MG63 (cell line): ENCODE measurements at regions not wholly inside any gene's neighbourhood (a gene's known extent, or its start where the extent isn't known, plus 50 kb on each side); places are given as distances from the start of the nearest gene placed in this dataset.

Source experiments
- DNase-seq: peaks from one replicate; pipeline ENCODE4 v3.0.0-alpha.2; 2020
- H3K27me3 ChIP-seq: fragments of 250-450 bp; sonication (Bioruptor Pico); 2 replicates; pipeline ENCODE4 v1.5.1; 2020; ENCODE audit warnings: mild to moderate bottlenecking, moderate library complexity
- H3K36me3 ChIP-seq: fragments of 250-450 bp; sonication (Bioruptor Pico); 2 replicates; pipeline ENCODE4 v1.5.1; 2020; ENCODE audit warnings: mild to moderate bottlenecking, moderate library complexity
- H3K4me3 ChIP-seq: fragments of 250-450 bp; sonication (Bioruptor Pico); 2 replicates; pipeline ENCODE4 v1.5.1; 2020; ENCODE audit warnings: mild to moderate bottlenecking, moderate library complexity
- H3K9me3 ChIP-seq: fragments of 250-450 bp; sonication (Bioruptor Pico); 2 replicates; pipeline ENCODE4 v1.5.1; 2020; ENCODE audit warnings: mild to moderate bottlenecking, moderate library complexity

DNA sequence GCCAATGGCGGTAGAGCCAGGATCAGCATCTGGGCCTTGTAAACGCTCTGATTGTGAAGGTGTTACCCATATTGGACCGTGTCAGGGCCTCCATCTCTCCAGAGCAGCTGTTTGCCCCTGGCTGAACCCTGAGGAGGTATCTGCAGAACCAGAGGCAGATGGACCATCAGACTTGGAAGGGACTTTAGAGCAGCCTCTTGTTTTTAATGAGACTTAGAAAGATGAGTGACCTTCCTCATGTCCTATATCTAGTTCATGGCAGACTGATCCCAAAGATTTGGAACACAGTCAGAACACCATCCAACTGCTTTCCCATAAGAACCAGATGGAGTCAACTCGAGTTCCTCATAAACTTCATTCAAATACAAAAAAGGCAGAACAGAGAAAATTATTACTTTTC, 135.1 kb upstream of the MSX1 start:
- H3K4me3 ChIP-seq, result no peak overlapping the region
- no peaks in the 10 kb centered on the region for H3K27me3 ChIP-seq
- no peaks in the 10 kb centered on the region for H3K36me3 ChIP-seq
- 0 out of 2 replicates have a peak, but pooled peaks cover 5% of the 10 kb centered on the region for H3K9me3 ChIP-seq
- no peak for DNase-seq

DNA sequence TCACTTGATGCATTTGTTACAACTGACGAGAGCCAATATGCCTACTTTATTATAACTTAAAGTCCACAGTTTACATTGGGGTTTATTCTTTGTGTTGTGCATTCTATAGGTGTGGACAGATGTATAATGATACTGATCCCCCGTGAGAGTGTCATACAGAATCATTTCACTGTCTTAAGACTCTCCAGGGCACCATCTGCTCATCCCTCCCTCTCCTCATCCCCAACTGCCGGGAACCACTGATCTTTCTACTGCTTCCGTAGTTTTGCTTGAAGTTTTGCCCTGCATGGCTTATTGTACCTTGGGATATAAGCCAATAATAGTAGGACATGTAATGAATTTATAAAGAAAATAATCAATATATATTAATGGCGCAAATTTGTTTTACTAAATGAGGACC, 137.8 kb upstream of the MSX1 start:
- H3K9me3 ChIP-seq, result 0 out of 2 replicates have a peak, but pooled peaks cover 5% of the 10 kb centered on the region
- no peak overlapping the region for H3K4me3 ChIP-seq
- no peaks in the 10 kb centered on the region for H3K27me3 ChIP-seq
- H3K36me3 ChIP-seq, result no peaks in the 10 kb centered on the region
- no peak for DNase-seq

DNA sequence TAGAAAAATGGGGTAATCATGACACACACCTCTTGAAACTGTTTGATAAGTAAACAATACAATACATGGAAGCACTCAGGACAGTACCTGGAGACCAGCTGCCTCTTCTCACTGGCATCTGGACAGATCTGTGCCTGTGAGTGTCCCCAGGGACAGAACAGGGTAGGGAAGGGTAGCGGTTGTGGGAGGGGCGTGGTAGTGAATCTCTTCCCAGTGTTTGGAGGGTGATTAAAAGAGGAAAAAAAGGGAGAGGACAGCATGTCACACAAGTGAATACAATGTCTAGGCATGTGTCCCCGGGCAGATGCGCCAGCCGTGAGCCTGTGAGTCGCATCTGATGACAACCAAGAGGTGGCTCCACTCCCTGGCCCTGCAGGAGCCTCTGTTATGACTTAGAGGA, 138.8 kb upstream of the MSX1 start:
- DNase-seq, result no peak
- H3K36me3 ChIP-seq, result no peaks in the 10 kb centered on the region
- H3K9me3 ChIP-seq, result 0 out of 2 replicates have a peak, but pooled peaks cover 1% of the 10 kb centered on the region
- no peak overlapping the region for H3K4me3 ChIP-seq
- no peaks in the 10 kb centered on the region for H3K27me3 ChIP-seq

DNA sequence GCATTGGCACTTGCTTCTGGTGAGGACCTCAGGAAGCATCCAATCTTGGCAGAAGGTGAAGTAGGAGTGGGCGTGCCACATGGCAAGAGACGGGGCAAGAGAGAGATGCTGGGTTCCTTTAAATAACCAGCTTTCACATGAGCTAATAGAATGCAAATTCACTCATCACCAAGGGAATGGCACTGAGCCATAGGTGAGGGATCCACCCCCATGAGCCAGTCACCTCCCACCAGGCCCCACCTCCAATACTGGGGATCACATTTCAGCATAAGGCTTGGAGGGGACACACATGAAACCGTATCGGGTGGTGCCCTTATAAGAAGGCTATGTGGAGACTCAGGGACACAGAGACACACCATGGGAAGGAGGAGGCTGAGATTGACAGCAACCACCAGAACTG, 140.0 kb upstream of the MSX1 start:
- Histone ChIP-seq H3K9me3 (no peaks in the 10 kb centered on the region), H3K27me3 (no peaks in the 10 kb centered on the region)
- DNase-seq, result no peak

DNA sequence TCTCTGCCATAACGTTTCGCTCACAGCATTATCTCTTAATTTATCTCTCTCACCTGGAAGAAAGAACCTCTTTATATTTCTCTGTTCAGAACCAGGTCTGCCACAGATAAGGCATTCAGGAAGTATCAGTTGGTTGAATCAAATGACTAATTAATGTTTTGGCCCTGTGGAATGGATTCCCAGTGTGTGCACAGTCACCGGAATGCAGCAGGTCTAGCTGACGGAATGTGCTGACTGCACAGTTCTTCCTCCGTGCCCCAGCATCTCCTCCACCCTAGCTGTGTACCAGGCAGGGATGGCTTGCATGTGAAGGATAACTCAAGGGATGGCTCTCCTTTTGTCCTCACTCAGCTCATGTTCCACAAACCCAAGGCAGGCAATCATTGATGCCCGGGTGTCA, 141.8 kb upstream of the MSX1 start:
- H3K36me3 ChIP-seq, result no peaks in the 10 kb centered on the region
- no peaks in the 10 kb centered on the region for H3K9me3 ChIP-seq
- no peaks in the 10 kb centered on the region for H3K27me3 ChIP-seq
- no peak for DNase-seq
- H3K4me3 ChIP-seq, result no peak overlapping the region

More for the DNA sequence above, 140.0 kb upstream of the MSX1 start:
- no peaks in the 10 kb centered on the region for H3K36me3 ChIP-seq
- no peak overlapping the region for H3K4me3 ChIP-seq

DNA sequence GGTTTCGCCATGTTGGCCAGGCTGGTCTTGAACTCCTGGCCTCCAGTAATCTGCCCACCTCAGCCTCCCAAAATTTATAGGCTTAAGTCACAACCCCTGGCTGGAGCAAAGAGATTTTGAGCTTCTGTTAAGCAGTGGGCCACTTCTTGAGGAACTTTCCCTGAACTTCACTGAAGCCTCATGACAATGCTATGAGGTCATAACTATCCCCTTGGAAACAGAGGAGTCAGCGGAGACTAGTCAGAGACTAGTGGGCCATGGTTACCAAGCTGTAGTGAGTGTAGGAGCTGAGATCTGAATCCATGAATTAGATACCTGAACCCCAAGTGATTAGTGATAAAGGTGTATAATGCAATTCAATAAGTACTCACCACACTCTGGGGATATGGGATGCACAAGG, 145.1 kb upstream of the MSX1 start:
- H3K27me3 ChIP-seq, result no peaks in the 10 kb centered on the region
- no peak for DNase-seq
- H3K36me3 ChIP-seq, result no peaks in the 10 kb centered on the region
- no peaks in the 10 kb centered on the region for H3K9me3 ChIP-seq
- no peak overlapping the region for H3K4me3 ChIP-seq

DNA sequence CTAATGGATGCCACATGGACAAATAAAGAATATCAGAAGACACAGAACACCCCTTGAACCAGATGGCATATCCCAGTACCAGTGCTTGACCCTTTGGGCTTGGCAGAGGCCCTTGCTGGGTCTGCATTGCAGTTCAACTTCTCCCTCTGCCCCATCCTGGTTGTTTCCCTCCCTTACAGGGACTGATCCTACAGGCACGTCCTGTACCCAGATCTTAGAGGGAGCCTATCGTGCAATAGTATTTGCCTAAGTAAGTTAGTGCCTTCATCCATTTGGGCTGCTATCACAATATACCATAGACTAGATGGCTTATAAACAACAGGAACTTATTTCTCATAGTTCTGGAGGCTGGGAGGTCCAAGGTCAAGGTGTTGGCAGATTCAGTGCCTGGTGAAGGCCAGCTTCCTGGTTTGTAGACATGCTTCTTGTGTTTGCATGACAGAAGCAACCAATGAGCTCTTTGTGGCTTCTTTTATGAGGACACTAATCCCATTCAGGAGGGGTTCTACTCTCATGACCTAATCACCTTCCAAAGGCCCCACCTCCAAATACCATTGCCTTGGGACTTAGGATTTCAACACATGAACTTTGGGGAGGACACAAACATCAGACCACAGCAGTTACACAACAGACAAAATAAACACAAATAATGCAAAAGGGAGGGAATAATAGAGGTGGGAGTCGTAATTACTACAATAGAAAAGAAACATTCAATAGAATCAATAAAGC, 146.5 kb upstream of the MSX1 start:
- Histone ChIP-seq H3K27me3 (no peaks in the 10 kb centered on the region), H3K4me3 (no peak overlapping the region), H3K9me3 (no peaks in the 10 kb centered on the region), H3K36me3 (no peaks in the 10 kb centered on the region)
- no peak for DNase-seq

DNA sequence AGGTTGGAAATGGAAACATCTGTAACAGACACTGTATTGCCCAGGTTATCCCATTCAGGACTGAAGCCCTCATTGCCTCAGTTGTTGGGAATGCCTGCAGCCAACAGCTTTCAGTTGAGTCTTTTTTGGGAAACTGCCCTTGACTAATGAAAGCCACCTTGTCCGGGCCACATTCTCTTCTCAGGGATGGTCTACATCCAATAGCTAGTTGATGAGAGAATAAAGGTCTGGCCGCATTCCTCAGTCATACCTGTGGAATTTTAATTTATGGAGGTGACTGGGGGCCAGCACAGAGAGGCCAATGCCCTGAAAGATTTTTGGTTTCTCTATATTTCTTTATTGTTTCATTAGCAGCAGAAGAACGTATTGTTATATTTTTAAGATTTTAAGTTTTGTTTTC, 147.6 kb upstream of the MSX1 start:
- Histone ChIP-seq H3K27me3 (no peaks in the 10 kb centered on the region), H3K9me3 (no peaks in the 10 kb centered on the region), H3K36me3 (no peaks in the 10 kb centered on the region), H3K4me3 (no peak overlapping the region)
- DNase-seq, result no peak

DNA sequence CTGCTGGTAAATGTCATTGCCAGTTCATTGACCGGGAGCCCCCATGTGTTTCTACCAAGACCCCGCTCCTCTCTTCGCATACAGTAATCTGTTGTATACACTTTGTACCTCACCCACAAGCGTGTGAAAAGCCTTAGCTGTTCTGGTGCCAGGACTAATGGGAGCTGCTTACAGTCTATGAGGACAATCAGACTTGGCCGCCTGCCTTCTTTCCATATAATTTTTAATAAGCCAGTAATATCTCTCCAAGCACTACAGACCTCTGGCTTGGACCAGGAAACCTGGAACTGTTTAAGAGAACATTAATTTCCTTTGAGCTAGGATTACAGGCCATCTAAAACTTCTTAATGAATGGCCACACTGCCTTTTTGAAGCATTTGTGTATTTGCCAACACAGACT, 149.7 kb upstream of the MSX1 start:
- H3K27me3 ChIP-seq, result no peaks in the 10 kb centered on the region
- no peak for DNase-seq
- H3K4me3 ChIP-seq, result no peak overlapping the region
- H3K36me3 ChIP-seq, result no peaks in the 10 kb centered on the region
- no peaks in the 10 kb centered on the region for H3K9me3 ChIP-seq

DNA sequence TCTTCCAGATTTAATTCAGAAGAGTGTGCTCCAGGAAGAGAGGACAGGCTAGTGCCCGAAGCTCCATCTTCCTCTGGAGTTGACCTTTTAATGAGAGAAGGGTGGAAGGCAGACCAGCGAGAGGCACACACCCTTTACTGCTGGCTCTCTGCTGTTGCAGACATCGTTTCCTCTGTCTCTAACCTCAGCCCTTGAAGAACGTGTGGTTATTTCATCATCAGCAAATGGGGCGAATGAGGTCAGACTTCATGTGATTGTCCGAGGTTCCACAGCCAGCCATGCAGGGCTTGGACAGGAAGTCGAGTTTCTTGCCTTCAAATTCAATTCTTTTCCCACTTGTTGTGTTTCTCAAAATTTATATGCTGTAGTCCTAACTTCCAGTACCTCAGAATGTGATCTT, 155.2 kb upstream of the MSX1 start:
- no peak for DNase-seq
- H3K4me3 ChIP-seq, result no peak overlapping the region
- no peaks in the 10 kb centered on the region for H3K9me3 ChIP-seq
- no peaks in the 10 kb centered on the region for H3K27me3 ChIP-seq
- no peaks in the 10 kb centered on the region for H3K36me3 ChIP-seq

DNA sequence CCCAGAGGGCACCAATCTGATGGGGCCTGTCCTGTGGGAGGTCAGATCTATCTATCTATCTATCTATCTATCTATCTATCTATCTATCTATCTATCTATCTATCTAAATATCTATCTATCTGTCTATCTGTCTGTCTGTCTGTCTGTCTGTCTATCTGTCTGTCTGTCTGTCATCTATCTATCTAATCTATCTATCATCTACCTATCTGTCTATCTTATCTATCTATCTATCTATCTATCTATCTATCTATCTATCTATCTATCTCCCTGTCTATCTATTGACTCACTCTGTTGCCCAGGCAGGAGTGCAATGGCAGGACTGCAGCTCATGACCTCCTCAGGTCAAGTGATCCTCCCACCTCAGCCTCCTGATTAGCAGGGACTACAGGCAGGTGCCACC, 155.7 kb upstream of the STX18 start:
- no peak for DNase-seq
- Histone ChIP-seq H3K9me3 (no peaks in the 10 kb centered on the region), H3K4me3 (no peak overlapping the region), H3K36me3 (no peaks in the 10 kb centered on the region), H3K27me3 (no peaks in the 10 kb centered on the region)

DNA sequence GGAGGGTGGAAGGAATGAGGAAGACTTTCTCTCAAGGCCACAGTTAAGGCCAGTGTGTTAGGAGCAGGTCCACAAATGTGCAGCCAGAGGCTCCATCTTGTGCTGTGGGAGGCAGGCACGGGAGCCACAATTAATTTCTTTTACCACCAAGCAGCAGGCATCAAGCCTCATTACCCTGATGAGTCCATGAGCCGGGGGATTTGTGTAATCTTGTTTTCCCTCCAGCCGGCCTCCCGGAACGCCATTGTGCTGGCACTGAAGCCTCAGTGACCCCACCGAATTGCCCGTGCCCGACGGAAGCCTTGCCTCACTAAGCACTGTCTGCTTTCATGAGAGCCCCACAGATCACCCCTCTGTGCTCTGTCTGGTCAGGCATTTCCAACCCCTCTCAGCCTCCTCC, 154.7 kb upstream of the STX18 start:
- Histone ChIP-seq H3K9me3 (no peaks in the 10 kb centered on the region), H3K27me3 (no peaks in the 10 kb centered on the region), H3K4me3 (no peak overlapping the region), H3K36me3 (no peaks in the 10 kb centered on the region)
- DNase-seq, result no peak

DNA sequence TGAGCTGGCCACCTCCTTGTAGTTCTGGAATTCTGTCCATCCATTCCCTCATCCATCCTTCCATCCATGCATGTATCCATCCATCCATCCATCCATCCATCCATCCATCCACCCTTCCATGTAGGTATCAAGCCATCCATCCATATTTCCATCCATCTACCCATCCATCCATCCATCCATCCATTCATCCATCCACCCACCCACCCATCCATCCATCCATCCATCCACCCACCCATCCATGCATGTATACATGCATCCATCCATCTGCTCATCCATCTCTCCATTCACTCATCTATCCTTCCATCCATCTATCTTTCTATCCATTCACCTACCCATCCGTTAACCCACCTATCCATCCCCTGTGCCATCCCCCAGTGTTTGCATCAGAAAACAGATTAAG, 153.6 kb upstream of the STX18 start:
- Histone ChIP-seq H3K27me3 (no peaks in the 10 kb centered on the region), H3K9me3 (no peaks in the 10 kb centered on the region), H3K4me3 (no peak overlapping the region), H3K36me3 (no peaks in the 10 kb centered on the region)
- DNase-seq, result no peak

DNA sequence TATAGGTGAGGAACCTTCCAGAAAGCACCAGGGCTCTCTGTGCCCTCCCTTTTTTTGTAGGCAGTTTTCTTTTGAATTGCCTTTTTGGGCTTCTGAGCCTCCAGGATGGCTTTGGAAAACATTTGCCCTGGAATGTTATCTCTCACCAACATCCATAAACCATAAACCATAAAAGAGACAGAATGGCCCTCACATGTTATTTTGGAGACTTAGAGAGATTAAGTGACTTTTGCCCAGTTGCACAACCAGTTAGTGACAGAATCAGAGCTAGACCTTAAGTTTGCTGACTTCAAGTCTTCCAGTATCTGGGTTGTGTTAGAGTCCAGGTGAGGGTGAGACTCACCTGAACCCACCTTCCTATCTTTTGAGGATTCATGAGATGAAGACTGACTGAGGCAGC, 153.0 kb upstream of the STX18 start:
- Histone ChIP-seq H3K36me3 (no peaks in the 10 kb centered on the region), H3K27me3 (no peaks in the 10 kb centered on the region), H3K9me3 (no peaks in the 10 kb centered on the region), H3K4me3 (no peak overlapping the region)
- DNase-seq, result no peak

DNA sequence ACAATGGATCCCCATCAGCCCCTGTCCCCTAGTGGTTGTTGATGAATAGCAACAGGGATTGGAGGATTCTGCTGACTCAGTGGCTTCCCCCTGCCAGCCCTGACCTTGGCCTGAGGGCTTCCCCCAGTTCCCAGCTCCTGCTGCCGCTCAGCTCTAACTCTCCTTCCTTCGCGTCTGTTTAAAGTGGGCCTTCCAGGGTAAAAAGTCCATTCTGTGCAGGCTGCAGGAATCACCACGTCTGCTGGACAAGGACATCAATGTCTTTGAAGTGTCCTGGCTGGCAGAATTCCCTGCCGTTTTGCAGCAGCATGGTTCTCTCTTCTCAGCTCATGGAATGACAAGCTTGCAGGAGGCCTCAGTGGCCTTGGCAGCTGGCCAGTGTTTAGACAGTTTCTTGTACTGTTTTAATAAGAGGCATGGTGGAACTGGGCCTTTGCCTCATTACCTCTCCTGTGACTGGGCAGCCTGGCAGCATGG, 152.5 kb upstream of the STX18 start:
- no peaks in the 10 kb centered on the region for H3K27me3 ChIP-seq
- H3K9me3 ChIP-seq, result no peaks in the 10 kb centered on the region
- H3K36me3 ChIP-seq, result no peaks in the 10 kb centered on the region
- H3K4me3 ChIP-seq, result no peak overlapping the region
- peak; percentile 16 for DNase-seq

DNA sequence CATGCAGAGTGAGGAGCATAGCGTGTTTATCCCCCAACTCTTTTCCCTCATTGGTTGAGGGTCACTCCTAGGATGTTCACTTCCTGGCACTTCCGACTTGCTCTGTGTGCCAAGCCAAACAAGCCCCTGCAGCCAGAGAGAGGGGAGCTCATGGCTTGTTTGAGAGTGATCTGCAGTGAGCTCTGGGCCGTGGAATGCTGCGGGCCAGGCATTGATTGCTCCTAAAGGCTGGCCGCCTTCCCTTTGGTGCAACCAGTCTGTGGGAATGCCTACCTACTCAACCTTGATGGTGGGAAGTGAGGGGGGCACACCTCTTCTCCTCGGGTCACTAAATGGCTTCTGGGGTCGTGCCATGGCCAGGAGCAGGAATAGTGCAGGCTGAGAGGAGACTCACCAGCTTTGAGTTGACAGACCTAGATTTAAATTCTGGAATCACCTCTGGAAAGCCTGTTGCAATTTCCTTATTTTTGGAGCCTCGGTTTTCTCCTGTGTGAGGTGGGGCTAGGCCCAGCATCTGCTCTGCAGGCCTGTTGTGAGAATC, 152.0 kb upstream of the STX18 start:
- no peaks in the 10 kb centered on the region for H3K27me3 ChIP-seq
- no peak overlapping the region for H3K4me3 ChIP-seq
- no peaks in the 10 kb centered on the region for H3K9me3 ChIP-seq
- no peaks in the 10 kb centered on the region for H3K36me3 ChIP-seq
- no peak for DNase-seq

DNA sequence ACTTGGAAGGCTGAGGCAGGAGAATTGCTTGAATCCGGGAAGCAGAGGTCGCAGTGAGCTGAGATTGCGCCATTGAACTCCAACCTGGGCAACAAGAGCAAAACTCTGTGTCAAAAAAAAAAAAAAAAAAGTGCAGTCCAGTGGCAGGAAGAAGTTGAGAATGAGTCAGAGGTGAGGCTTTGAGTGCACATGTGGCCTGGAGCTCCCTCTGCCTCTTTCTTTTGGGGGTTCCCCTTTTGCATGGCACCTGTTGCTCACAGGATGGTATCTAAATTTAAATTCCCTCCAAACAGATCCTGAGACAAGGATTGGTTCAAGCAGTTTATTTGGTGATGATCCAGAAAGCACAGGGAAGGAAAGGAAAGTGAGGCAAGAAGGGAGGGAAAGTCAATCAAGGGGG, 151.4 kb upstream of the STX18 start:
- peak; percentile 17 for DNase-seq
- Histone ChIP-seq H3K4me3 (no peak overlapping the region), H3K36me3 (no peaks in the 10 kb centered on the region), H3K27me3 (no peaks in the 10 kb centered on the region), H3K9me3 (no peaks in the 10 kb centered on the region)

DNA sequence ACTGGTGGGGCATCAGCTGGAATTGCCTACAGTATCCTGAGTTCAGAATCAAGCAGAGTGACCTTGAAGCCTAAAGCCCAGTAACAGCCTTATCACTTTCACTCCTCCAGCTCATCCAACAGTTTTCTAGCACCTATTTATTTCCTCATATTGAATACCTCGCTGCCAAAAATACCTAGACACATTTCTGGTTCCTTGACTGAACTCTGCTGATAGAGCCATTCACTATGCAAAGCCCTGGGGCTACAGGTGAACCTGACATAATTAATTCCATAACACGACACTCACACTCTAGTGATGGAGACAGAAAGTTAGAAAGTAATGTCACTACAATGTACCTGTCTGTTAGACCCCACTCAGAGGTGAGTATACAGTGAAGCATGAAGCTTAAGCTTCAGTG, 149.0 kb upstream of the STX18 start:
- Histone ChIP-seq H3K4me3 (no peak overlapping the region), H3K9me3 (no peaks in the 10 kb centered on the region), H3K27me3 (no peaks in the 10 kb centered on the region), H3K36me3 (no peaks in the 10 kb centered on the region)
- DNase-seq, result no peak
